ENCODE measurements at regions not wholly inside any gene's neighbourhood (a gene's known extent, or its start where the extent isn't known, plus 50 kb on each side); places are given as distances from the start of the nearest gene placed in this dataset.
"Not testable (repeated sequence)": the region's sequence is repeated elsewhere in the genome, so short reads cannot be mapped to it uniquely, and the experiment has no call there.

- DNase-seq: no peak
Observed at GRCh38 chr2:21812766-21813165, 689.0 kb downstream of the TDRD15 start.

- no peak for DNase-seq
Observed at GRCh38 chr2:21814588-21815149, 690.9 kb downstream of the TDRD15 start.

DNA sequence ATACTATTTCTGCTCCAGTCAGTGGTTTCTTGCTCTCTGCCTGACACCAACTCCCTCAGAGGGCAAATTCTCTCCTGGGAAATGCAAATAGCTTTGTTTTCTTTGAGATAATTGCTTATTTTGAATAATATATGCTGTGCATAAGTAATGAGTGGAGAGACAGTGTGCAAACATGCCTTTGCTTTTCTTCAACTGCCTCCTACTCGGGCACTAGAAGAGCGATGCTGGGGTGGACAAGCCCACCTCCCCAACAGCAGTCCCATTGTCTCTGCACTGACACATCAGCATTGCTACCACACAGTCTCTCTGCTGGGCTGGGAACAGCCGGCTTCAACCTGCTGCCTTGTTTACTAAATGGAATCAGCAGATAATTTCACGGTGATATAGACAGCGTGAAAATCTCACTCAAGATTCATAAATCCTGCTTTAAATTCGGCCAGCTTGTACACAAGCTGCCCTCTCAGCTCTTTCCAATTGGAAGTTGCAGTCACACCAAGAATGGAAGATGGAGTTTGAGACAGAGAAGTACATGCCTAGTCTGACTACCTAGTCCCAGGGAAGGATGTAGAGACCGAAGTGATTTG lies 694.5 kb downstream of the TDRD15 start:
- DNase-seq: no peak

GRCh38 chr2:21819454-21819853 lies 695.7 kb downstream of the TDRD15 start:
- no peak for DNase-seq

- no peak for DNase-seq
Observed at GRCh38 chr2:21820271-21820670, 696.5 kb downstream of the TDRD15 start.

GRCh38 chr2:21821672-21822227 lies 698.0 kb downstream of the TDRD15 start:
- DNase-seq: no peak

DNA sequence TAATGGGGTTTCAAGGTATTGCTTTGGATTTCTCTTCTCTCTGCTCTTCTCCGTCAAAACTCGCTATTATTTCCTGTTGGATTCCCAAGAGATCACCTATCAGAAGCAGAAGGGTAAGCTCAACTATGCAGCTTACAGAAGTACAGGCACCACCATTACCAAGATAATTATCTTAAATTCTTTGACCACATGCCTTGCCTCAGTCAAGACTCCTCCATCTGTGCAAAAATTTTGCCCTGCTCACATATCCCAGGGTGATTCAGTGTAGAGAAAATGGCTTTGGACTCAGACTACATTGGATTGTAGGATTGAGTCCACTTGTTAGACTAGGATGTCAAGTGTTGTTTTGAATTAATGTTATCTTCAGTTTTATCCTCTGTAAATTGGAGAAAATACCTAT lies 698.7 kb downstream of the TDRD15 start:
- no peak for DNase-seq

DNA sequence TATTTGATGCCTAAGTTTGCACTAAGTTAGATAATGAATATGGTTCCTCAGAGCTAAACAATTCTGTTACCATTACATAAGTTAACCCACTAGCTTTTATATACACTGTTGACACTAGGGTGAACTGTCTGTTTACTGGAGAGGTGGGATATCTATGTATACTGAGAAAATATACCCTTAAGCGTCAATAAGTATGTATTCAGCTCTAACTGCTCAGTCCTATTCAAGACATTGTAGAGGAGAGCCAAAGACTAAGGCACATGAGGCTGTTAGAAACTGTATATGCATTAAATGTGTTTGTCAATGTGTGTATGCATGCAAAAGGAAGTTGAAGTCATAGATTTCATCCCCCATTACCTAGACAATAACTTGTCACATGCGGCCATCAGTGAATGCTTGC lies 710.0 kb downstream of the TDRD15 start:
- no peak for DNase-seq

GRCh38 chr2:21836261-21836660 lies 712.5 kb downstream of the TDRD15 start:
- no peak for DNase-seq

DNA sequence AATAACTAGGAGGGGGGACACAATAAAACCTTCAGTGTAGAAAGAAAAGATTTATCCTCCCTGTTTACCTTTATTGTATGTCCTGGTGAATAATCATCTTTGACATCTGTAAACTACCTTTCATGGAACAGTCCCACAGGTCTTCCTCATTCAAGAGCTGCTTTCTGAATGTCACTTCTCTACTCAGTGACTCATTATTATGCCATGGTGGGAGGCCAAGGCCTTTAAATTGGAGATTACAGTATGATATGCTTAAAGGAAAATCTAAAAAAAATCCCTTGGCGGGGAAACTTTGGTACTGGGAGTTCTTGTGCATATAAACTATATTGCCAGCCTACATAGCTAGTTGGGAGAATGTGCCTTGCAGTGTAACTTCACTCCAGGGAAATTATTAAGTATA lies 713.0 kb downstream of the TDRD15 start:
- no peak for DNase-seq

DNA sequence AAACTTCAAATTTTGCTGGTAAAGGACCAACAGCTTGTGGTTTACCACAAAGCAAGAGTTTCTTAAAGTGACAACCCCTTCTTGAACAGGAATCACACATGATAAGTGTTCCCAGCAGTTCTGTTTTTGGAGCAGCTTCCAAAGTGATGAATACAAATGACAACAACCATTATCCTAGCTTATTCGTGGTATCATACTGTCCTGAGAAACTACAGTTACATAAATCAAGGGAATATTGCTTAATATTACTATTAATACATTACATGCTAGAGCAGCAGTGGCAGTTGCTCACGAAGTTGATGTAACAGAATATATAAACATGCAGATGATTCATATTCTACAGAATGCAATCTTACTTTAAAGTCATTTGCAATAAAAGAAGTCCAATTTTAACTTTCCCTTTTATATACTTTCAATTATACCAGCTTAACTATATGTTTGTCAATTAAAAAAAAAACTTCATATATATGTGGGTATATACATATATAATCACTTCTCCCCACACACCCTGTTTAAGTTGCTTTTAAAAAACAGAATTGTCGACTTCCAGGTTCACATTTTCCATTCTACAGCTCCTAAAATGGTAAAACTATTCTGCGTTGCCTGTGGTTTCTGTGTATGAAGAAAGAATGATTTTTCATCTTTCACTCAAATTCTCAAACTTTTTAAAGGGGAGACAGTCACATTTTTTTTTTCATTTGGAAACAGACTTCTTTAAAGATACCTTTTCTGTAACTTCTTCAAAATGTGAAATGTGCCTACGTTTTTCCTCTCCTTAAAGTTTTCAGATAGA lies 713.6 kb downstream of the TDRD15 start:
- DNase-seq: no peak

GRCh38 chr2:21841341-21841740 lies 717.6 kb downstream of the TDRD15 start:
- DNase-seq: no peak

DNA sequence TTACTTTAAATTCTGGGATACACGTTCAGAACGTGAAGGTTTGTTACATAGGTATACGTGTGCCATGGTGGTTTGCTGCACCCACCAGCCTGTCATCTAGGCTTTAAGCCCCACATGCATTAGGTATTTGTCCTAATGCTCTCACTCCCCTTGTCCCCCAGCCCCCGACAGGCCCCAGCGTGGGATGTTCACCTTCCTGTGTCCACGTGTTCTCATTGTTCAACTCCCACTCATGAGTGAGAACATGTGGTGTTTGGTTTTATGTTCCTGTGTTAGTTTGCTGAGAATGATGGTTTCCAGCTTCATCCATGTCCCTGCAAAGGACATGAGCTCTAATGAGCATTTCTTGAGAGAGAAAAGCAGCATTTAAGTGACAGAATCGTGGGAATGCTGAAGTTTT lies 726.6 kb downstream of the TDRD15 start:
- DNase-seq: not testable (repeated sequence)

DNA sequence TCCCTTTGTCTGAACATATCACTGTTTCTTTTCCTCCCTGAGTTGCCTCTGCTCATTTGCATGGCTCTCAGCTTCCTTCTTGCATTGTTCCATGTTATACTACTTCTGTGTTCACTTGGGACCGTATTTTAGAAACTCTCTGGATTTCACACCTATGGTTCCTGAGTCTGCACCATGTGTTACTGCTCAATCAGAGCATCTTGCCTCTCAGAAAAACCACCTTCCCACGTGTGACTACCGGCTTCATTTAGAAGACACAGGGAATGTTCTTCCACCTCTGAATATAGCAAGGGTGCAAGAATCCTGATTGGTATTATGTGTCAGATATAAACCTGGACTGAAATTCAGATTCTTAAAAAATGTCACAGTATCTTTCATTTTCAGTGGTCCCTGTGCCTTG lies 731.2 kb downstream of the TDRD15 start:
- DNase-seq: no peak

DNA sequence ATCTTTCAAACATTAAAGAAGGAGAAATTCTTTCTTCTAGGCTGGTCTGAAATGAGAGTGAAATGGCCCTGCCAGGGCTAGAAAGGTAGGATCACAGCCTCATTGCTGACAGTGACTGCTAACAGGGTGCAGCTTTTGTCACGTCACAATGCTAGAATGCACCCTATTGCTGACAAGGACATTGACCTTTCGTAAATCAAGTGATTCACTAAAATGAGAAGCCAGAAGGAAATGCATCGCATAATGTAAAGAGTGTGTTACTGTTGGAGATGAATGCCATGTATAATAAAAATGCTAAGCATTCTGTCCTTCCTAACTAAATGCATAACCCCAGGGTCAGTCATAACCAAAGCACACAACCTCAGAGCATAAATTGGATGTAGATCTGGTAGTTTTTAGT lies 732.9 kb downstream of the TDRD15 start:
- no peak for DNase-seq

- DNase-seq: no peak
Observed at GRCh38 chr2:21860907-21861306, 737.1 kb downstream of the TDRD15 start.

- DNase-seq: no peak
Observed at GRCh38 chr2:21866316-21866715, 742.5 kb downstream of the TDRD15 start.

GRCh38 chr2:21887881-21888280 lies 764.1 kb downstream of the TDRD15 start:
- DNase-seq: no peak

GRCh38 chr2:21890041-21890440 lies 766.3 kb downstream of the TDRD15 start:
- DNase-seq: no peak

- DNase-seq: no peak
Observed at GRCh38 chr2:21890716-21891115, 766.9 kb downstream of the TDRD15 start.

- DNase-seq: no peak
Observed at GRCh38 chr2:21891191-21891590, 767.4 kb downstream of the TDRD15 start.

DNA sequence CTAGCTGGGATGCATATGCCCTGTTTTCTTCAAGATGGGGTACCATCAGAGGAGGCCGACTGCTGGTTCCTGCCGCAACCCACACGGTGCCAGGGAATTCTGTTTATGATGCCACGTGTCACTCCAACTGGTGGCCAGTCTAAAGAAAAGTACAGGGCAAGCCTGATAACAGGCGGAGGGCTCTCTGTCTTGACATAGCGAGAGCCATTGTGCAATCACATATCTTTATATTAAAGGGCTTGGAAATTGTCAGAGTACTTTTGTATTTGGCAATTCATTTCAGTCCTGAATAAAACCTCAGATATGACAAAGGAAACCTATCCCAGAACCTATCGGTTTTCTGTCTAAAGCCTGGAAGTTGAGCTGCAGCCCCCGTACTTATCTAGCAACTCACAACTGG lies 768.4 kb downstream of the TDRD15 start:
- no peak for DNase-seq

GRCh38 chr2:21895200-21895599 lies 771.4 kb downstream of the TDRD15 start:
- DNase-seq: no peak

- DNase-seq: not testable (repeated sequence)
Observed at GRCh38 chr2:21908712-21909380, 785.1 kb downstream of the TDRD15 start.
